ENCODE measurements at regions not wholly inside any gene's neighbourhood (a gene's known extent, or its start where the extent isn't known, plus 50 kb on each side); places are given as distances from the start of the nearest gene placed in this dataset.

DNA sequence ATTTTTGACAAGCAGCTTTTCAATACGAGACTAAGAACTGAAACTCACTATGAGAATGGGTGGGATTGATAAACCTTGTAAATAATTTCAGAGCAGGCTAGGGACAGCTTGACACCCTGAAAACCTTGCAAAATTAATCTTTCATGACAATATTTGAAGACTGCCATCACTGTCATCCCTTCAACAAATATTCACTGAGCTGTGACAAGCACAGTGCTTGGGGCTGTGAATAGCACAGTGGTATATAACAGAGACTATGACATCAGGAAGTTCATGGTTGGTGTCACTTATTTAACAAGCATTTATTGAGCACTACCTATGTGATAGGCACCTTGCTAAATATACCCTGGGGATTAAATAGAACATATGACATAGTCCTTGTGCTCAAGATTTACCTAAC is 741.0 kb upstream of the RIOK2 start:
- no peaks in the 10 kb centered on the region for H3K4me1 Mint-ChIP-seq
- H4K20me1 ChIP-seq (ENCODE audit: control insufficient read depth, insufficient read depth, low read length, poor library complexity, severe bottlenecking): no peaks in the 10 kb centered on the region
- no peaks in the 10 kb centered on the region for H3K27me3 Mint-ChIP-seq
- H3K27ac Mint-ChIP-seq: no peak overlapping the region
- no peak overlapping the region for H3K4me3 ChIP-seq (ENCODE audit: control extremely low read depth in 1 of 5, extremely low read depth in 1 of 5, insufficient read depth in 1 of 5, low read depth in 2 of 5, low read length in 4 of 5)
- H3K4me1 ChIP-seq (ENCODE audit: control insufficient read depth in 2 of 2, insufficient read depth in 2 of 2, low read length in 2 of 2): peaks cover 0 to 6% of the 10 kb centered on the region in 2 donors
- TF ChIP-seq EZH2 (IDR thresholded peaks at IDR 0.05; ENCODE audit: borderline replicate concordance, insufficient read depth, low read depth, low read length, poor library complexity, severe bottlenecking): no peak
- no peak for TF ChIP-seq CTCF (IDR thresholded peaks at IDR 0.05)
- no peak overlapping the region for H3K27ac ChIP-seq (ENCODE audit: low read length in 2 of 2)
- intact Hi-C loops (cut with micrococcal nuclease): no loop called here
- POLR2A ChIA-PET: no interaction called here
- H3K9me3 ChIP-seq (ENCODE audit: control extremely low read depth in 1 of 3, control insufficient read depth in 2 of 3, insufficient read depth in 1 of 3, low read length in 2 of 3): no peaks in the 10 kb centered on the region
- H3K4me3 Mint-ChIP-seq: no peak overlapping the region
- WGBS (ENCODE audit: insufficient coverage): no CpG with 5 or more reads among the region's 1 CpG
- no peak overlapping the region for H2AFZ ChIP-seq (ENCODE audit: insufficient read depth, low read depth, low read length, poor library complexity, severe bottlenecking)
- H3K79me2 ChIP-seq (ENCODE audit: control insufficient read depth, insufficient read depth, low read length): no peaks in the 10 kb centered on the region
- peaks cover 2% of the 10 kb centered on the region for H3K9me3 Mint-ChIP-seq (ENCODE audit: insufficient read depth)
- ATAC-seq (ENCODE audit: low read depth): no peak
- H3K27me3 ChIP-seq (replicated peaks in 1 of 4; ENCODE audit: control extremely low read depth in 1 of 4, control insufficient read depth in 3 of 4, insufficient read depth in 4 of 4, low read length in 3 of 4): no peaks in the 10 kb centered on the region
- no peak overlapping the region for H3K9ac ChIP-seq (ENCODE audit: low read length)
- no peak for DNase-seq
- H3K4me2 ChIP-seq (replicated peaks; ENCODE audit: low read depth, low read length, poor library complexity, severe bottlenecking): no peak overlapping the region
- H3K36me3 ChIP-seq (replicated peaks in 1 of 2; ENCODE audit: control extremely low read depth in 1 of 2, control insufficient read depth in 1 of 2, extremely low read depth in 1 of 2, insufficient read depth in 2 of 2, low read length in 1 of 2): no peaks in the 10 kb centered on the region
- CTCF ChIA-PET: no interaction called here

DNA sequence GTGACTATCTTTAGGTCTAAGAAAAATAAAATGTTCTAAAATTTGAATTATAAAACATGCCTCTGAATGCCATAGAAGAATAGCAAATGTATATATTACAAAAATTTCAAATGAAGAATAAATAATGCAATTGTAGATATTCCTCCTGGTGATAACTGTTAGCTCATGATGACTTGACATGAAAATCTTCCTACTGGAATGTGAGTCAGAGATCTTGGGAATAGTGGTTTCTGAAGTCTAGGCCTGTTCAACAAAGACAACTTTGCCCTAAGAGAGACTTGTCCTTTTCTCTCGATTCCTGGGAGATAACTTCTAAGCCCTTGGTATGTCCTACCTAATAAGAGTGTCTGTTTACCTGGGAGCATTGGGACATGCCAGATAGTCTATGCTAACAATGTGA is 746.3 kb upstream of the RIOK2 start:
- no peak for ATAC-seq (ENCODE audit: low read depth)
- WGBS (ENCODE audit: insufficient coverage): no CpG with 5 or more reads among the region's 1 CpG
- POLR2A ChIA-PET: no interaction called here
- intact Hi-C loops (cut with micrococcal nuclease): no loop called here
- Histone ChIP-seq H3K4me1 (ENCODE audit: control insufficient read depth in 2 of 2, insufficient read depth in 2 of 2, low read length in 2 of 2) (peaks cover 0 to under 1% of the 10 kb centered on the region in 2 donors), H3K27me3 (replicated peaks in 1 of 4; ENCODE audit: control extremely low read depth in 1 of 4, control insufficient read depth in 3 of 4, insufficient read depth in 4 of 4, low read length in 3 of 4) (no peaks in the 10 kb centered on the region), H2AFZ (ENCODE audit: insufficient read depth, low read depth, low read length, poor library complexity, severe bottlenecking) (no peak overlapping the region), H3K36me3 (replicated peaks in 1 of 2; ENCODE audit: control extremely low read depth in 1 of 2, control insufficient read depth in 1 of 2, extremely low read depth in 1 of 2, insufficient read depth in 2 of 2, low read length in 1 of 2) (no peaks in the 10 kb centered on the region), H3K4me3 (ENCODE audit: control extremely low read depth in 1 of 5, extremely low read depth in 1 of 5, insufficient read depth in 1 of 5, low read depth in 2 of 5, low read length in 4 of 5) (no peak overlapping the region), H3K9ac (ENCODE audit: low read length) (no peak overlapping the region), H3K27ac (ENCODE audit: low read length in 2 of 2) (no peak overlapping the region), H3K9me3 (ENCODE audit: control extremely low read depth in 1 of 3, control insufficient read depth in 2 of 3, insufficient read depth in 1 of 3, low read length in 2 of 3) (no peaks in the 10 kb centered on the region), H4K20me1 (ENCODE audit: control insufficient read depth, insufficient read depth, low read length, poor library complexity, severe bottlenecking) (no peaks in the 10 kb centered on the region), H3K4me2 (replicated peaks; ENCODE audit: low read depth, low read length, poor library complexity, severe bottlenecking) (no peak overlapping the region), H3K79me2 (ENCODE audit: control insufficient read depth, insufficient read depth, low read length) (no peaks in the 10 kb centered on the region)
- CTCF ChIA-PET: no interaction called here
- Mint-ChIP-seq H3K27ac (no peak overlapping the region), H3K27me3 (no peaks in the 10 kb centered on the region), H3K9me3 (ENCODE audit: insufficient read depth) (peaks cover 2% of the 10 kb centered on the region), H3K4me3 (no peak overlapping the region), H3K4me1 (no peaks in the 10 kb centered on the region)
- no peak for DNase-seq
- TF ChIP-seq CTCF (IDR thresholded peaks at IDR 0.05) (no peak), EZH2 (IDR thresholded peaks at IDR 0.05; ENCODE audit: borderline replicate concordance, insufficient read depth, low read depth, low read length, poor library complexity, severe bottlenecking) (no peak)
